Effector CD8-positive, alpha-beta T cell (primary cell): ENCODE measurements at regions not wholly inside any gene's neighbourhood (a gene's known extent, or its start where the extent isn't known, plus 50 kb on each side); places are given as distances from the start of the nearest gene placed in this dataset.

Source experiments
- DNase-seq: peaks from one replicate; lab custom pipeline; 2025; lab: John Stamatoyannopoulos, UW

- DNase-seq = no peak
Observed at GRCh38 chr2:176729706-176730569, 460.7 kb downstream of the MTX2 start.

GRCh38 chr2:176732780-176733179 lies 463.5 kb downstream of the MTX2 start:
- no peak for DNase-seq

- no peak for DNase-seq
Observed at GRCh38 chr2:176733698-176734430, 464.6 kb downstream of the MTX2 start.

- DNase-seq = no peak
Observed at GRCh38 chr2:176734868-176735267, 465.6 kb downstream of the MTX2 start.

- DNase-seq = no peak
Observed at GRCh38 chr2:176742271-176742670, 470.3 kb upstream of the HNRNPA3 start.

GRCh38 chr2:176743671-176744070 lies 468.9 kb upstream of the HNRNPA3 start:
- no peak for DNase-seq

GRCh38 chr2:176744146-176744545 lies 468.4 kb upstream of the HNRNPA3 start:
- no peak for DNase-seq

GRCh38 chr2:176745543-176746200 lies 466.9 kb upstream of the HNRNPA3 start:
- no peak for DNase-seq

- no peak for DNase-seq
Observed at GRCh38 chr2:176746411-176746810, 466.2 kb upstream of the HNRNPA3 start.

- DNase-seq = no peak
Observed at GRCh38 chr2:176747506-176747905, 465.1 kb upstream of the HNRNPA3 start.

GRCh38 chr2:176747928-176748327 lies 464.7 kb upstream of the HNRNPA3 start:
- no peak for DNase-seq

- DNase-seq = no peak
Observed at GRCh38 chr2:176748662-176749061, 463.9 kb upstream of the HNRNPA3 start.

GRCh38 chr2:176751314-176752227 lies 461.0 kb upstream of the HNRNPA3 start:
- no peak for DNase-seq

GRCh38 chr2:176752295-176752694 lies 460.3 kb upstream of the HNRNPA3 start:
- no peak for DNase-seq

GRCh38 chr2:176753205-176753604 lies 459.4 kb upstream of the HNRNPA3 start:
- DNase-seq = no peak

GRCh38 chr2:176753752-176754474 lies 458.7 kb upstream of the HNRNPA3 start:
- DNase-seq = no peak

- no peak for DNase-seq
Observed at GRCh38 chr2:176755537-176756135, 457.0 kb upstream of the HNRNPA3 start.

GRCh38 chr2:176758426-176758825 lies 454.2 kb upstream of the HNRNPA3 start:
- no peak for DNase-seq

- no peak for DNase-seq
Observed at GRCh38 chr2:176760439-176760838, 452.2 kb upstream of the HNRNPA3 start.

- no peak for DNase-seq
Observed at GRCh38 chr2:176763130-176763529, 449.5 kb upstream of the HNRNPA3 start.
